ENCODE measurements at regions not wholly inside any gene's neighbourhood (a gene's known extent, or its start where the extent isn't known, plus 50 kb on each side); places are given as distances from the start of the nearest gene placed in this dataset.

GRCh38 chr2:515441-516127, 161.6 kb downstream of the TMEM18 start:
- Histone ChIP-seq H3K4me1 (ENCODE audit: control insufficient read depth, extremely low read depth, insufficient read depth, low read length) (no peaks in the 10 kb centered on the region), H3K27ac (ENCODE audit: insufficient read depth, low read depth, low read length) (no peak overlapping the region), H3K27me3 (ENCODE audit: control insufficient read depth in 2 of 2, insufficient read depth in 2 of 2, low read length in 2 of 2) (no peaks in the 10 kb centered on the region), H4K20me1 (replicated peaks; ENCODE audit: control insufficient read depth, extremely low read depth, insufficient read depth, low read length) (no peaks in the 10 kb centered on the region), H3K4me3 (replicated peaks in 1 of 3; ENCODE audit: insufficient read depth in 1 of 3, low read depth in 1 of 3, low read length in 3 of 3) (no peak overlapping the region), H3K9me3 (replicated peaks; ENCODE audit: control insufficient read depth, insufficient read depth, low read length) (peaks cover 3% of the 10 kb centered on the region), H3K9ac (replicated peaks; ENCODE audit: extremely low read depth, insufficient read depth, low read length) (no peak overlapping the region), H2AFZ (ENCODE audit: low read depth, low read length) (no peak overlapping the region), H3K4me2 (ENCODE audit: insufficient read depth, low read length) (no peak overlapping the region), H3K9me1 (replicated peaks; ENCODE audit: control insufficient read depth, extremely low read depth, insufficient read depth, low read length) (no peaks in the 10 kb centered on the region), H3K79me2 (ENCODE audit: control insufficient read depth, insufficient read depth, low read length) (no peaks in the 10 kb centered on the region), H3K36me3 (ENCODE audit: control insufficient read depth in 2 of 2, extremely low read depth in 1 of 2, insufficient read depth in 2 of 2, low read length in 2 of 2) (no peaks in the 10 kb centered on the region)
- ChIA-PET CTCF (no interaction called here), POLR2A (no interaction called here)
- DNase-seq (ENCODE audit: low read depth, low spot score), result no peak
- TF ChIP-seq EZH2 (IDR thresholded peaks at IDR 0.05; ENCODE audit: borderline replicate concordance, low read depth, low read length, severe bottlenecking) (no peak), JUN (IDR thresholded peaks at IDR 0.05; ENCODE audit: borderline replicate concordance, insufficient read depth, insufficient read length, low read depth) (no peak), GATA2 (IDR thresholded peaks at IDR 0.05; ENCODE audit: insufficient read depth, insufficient read length, low read depth, low read length) (no peak), FOS (IDR thresholded peaks at IDR 0.05; ENCODE audit: borderline replicate concordance, insufficient read depth, low read length) (no peak), MYC (IDR thresholded peaks at IDR 0.05; ENCODE audit: low read depth, low read length) (no peak), POLR2A (IDR thresholded peaks at IDR 0.05; ENCODE audit: low read depth, low read length) (no peak), POLR2AphosphoS5 (IDR thresholded peaks at IDR 0.05; ENCODE audit: insufficient read depth, low read depth, low read length) (no peak)
- TF ChIP-seq, protein P1, sequence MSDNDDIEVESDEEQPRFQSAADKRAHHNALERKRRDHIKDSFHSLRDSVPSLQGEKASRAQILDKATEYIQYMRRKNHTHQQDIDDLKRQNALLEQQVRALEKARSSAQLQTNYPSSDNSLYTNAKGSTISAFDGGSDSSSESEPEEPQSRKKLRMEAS (IDR thresholded peaks at IDR 0.05; ENCODE audit: insufficient read depth, insufficient read length), result no peak
- TF ChIP-seq, protein P2, sequence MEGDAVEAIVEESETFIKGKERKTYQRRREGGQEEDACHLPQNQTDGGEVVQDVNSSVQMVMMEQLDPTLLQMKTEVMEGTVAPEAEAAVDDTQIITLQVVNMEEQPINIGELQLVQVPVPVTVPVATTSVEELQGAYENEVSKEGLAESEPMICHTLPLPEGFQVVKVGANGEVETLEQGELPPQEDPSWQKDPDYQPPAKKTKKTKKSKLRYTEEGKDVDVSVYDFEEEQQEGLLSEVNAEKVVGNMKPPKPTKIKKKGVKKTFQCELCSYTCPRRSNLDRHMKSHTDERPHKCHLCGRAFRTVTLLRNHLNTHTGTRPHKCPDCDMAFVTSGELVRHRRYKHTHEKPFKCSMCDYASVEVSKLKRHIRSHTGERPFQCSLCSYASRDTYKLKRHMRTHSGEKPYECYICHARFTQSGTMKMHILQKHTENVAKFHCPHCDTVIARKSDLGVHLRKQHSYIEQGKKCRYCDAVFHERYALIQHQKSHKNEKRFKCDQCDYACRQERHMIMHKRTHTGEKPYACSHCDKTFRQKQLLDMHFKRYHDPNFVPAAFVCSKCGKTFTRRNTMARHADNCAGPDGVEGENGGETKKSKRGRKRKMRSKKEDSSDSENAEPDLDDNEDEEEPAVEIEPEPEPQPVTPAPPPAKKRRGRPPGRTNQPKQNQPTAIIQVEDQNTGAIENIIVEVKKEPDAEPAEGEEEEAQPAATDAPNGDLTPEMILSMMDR (IDR thresholded peaks at IDR 0.05; ENCODE audit: extremely low read depth in 1 of 2, insufficient read depth in 1 of 2, low read depth in 1 of 2, low read length in 2 of 2), result no peak
- dilution Hi-C loops (cut with MboI; ENCODE audit: extremely low pct_ligation_motif_present, low sequenced_read_pairs), result no loop called here
- BruUV-seq (replicated peaks), result no TSS peak
- no peak for FAIRE-seq
- intact Hi-C loops (cut with micrococcal nuclease), result no loop called here

Measured in endothelial cell of umbilical vein (primary cell).